Lower leg skin (tissue), 3 donors: ENCODE measurements at regions not wholly inside any gene's neighbourhood (a gene's known extent, or its start where the extent isn't known, plus 50 kb on each side); places are given as distances from the start of the nearest gene placed in this dataset.

Source experiments
- POLR2A ChIP-seq, 2 donors: fragments of 450-650 bp; IDR thresholded peaks; one replicate each; pipeline ENCODE4 v1.6.1; 2016 to 2017; ENCODE audit warnings: antibody characterized with exemption in 2 of 2, mild to moderate bottlenecking in 1 of 2, moderate library complexity in 1 of 2
- TF ChIP-seq, protein P1 (sequence below), 3 donors: fragments of 450-650 bp; IDR thresholded peaks; one replicate each; pipeline ENCODE4 v1.5.1; 2016; ENCODE audit warnings: antibody characterized with exemption in 3 of 3, mild to moderate bottlenecking in 3 of 3, moderate library complexity in 2 of 3

DNA sequence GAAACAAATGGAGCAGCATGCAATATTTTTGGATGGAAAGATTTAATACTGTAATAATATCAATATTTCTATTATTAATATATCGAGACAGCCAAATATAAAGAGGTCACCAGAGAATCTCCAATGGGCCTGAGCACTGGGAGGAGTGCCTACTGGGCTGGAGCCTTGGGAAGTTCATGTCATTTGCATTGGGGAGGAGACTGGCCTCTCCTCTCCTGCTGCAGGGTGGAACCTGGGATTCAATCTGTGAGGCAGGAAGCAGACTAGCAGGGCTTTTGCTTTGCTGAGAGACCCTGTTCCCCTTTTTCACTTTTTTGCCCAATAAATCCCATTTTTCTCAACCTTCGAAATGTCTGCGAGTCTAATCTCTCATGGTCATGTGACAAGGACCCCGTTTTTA, 390.6 kb upstream of the CYRIA start:
- TF ChIP-seq, protein P1, sequence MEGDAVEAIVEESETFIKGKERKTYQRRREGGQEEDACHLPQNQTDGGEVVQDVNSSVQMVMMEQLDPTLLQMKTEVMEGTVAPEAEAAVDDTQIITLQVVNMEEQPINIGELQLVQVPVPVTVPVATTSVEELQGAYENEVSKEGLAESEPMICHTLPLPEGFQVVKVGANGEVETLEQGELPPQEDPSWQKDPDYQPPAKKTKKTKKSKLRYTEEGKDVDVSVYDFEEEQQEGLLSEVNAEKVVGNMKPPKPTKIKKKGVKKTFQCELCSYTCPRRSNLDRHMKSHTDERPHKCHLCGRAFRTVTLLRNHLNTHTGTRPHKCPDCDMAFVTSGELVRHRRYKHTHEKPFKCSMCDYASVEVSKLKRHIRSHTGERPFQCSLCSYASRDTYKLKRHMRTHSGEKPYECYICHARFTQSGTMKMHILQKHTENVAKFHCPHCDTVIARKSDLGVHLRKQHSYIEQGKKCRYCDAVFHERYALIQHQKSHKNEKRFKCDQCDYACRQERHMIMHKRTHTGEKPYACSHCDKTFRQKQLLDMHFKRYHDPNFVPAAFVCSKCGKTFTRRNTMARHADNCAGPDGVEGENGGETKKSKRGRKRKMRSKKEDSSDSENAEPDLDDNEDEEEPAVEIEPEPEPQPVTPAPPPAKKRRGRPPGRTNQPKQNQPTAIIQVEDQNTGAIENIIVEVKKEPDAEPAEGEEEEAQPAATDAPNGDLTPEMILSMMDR (IDR thresholded peaks at IDR 0.05), result no peak
- TF ChIP-seq POLR2A (IDR thresholded peaks at IDR 0.05), result no peak
